Upper lobe of left lung (tissue), 6 donors: ENCODE measurements at regions not wholly inside any gene's neighbourhood (a gene's known extent, or its start where the extent isn't known, plus 50 kb on each side); places are given as distances from the start of the nearest gene placed in this dataset.

Experiments
- ATAC-seq, 2 donors: fragments of 200-7000 bp; cut with Tn5 transposase; one replicate each; pipeline ENCODE4 v1.9.1; 2022; ENCODE audit warnings: mild to moderate bottlenecking in 2 of 2, moderate library complexity in 2 of 2; ENCODE audit not compliant: low FRiP score in 2 of 2
- DNase-seq, 2 donors: peaks; one replicate each; pipeline ENCODE4 v3.0.0-alpha.2; 2019 to 2020
- H3K27ac ChIP-seq, 4 donors: fragments of 200-600 bp; sonication (generic); one replicate each; pipeline ENCODE4 v1.5.1; 2016 to 2019
- H3K27me3 ChIP-seq, 4 donors: fragments of 200-600 bp; sonication (generic); one replicate each; pipeline ENCODE4 v1.5.1; 2017 to 2019
- H3K36me3 ChIP-seq, 4 donors: fragments of 200-600 bp; sonication (generic); one replicate each; pipeline ENCODE4 v1.5.1; 2016 to 2019
- H3K4me1 ChIP-seq, 4 donors: fragments of 200-600 bp; sonication (generic); one replicate each; pipeline ENCODE4 v1.5.1; 2018 to 2019
- H3K4me3 ChIP-seq, 4 donors: fragments of 200-600 bp; sonication (generic); one replicate each; pipeline ENCODE4 v1.5.1; 2017 to 2019; ENCODE audit warnings: mild to moderate bottlenecking in 2 of 4, moderate library complexity in 1 of 4
- H3K9me3 ChIP-seq, 4 donors: fragments of 200-600 bp; sonication (generic); one replicate each; pipeline ENCODE4 v1.5.1; 2018 to 2019
- EP300 ChIP-seq, 4 donors: sonication (generic); formaldehyde crosslinking; IDR thresholded peaks; one replicate each; pipeline ENCODE4 v1.5.1; 2017; ENCODE audit warnings: antibody characterized with exemption in 4 of 4, control low read depth in 2 of 4
- POLR2A ChIP-seq, 4 donors: fragments of 450-650 bp; IDR thresholded peaks; one replicate each; pipeline ENCODE4 v1.5.1; 2016 to 2017; ENCODE audit warnings: antibody characterized with exemption in 4 of 4, mild to moderate bottlenecking in 2 of 4
- POLR2AphosphoS5 ChIP-seq, 2 donors: sonication (generic); formaldehyde crosslinking; IDR thresholded peaks; one replicate each; pipeline ENCODE4 v1.5.1; 2017; ENCODE audit warnings: antibody characterized with exemption in 2 of 2
- WGBS, 2 donors: methylation state at CpG; one replicate each; pipeline ENCODE4 v1.1.5; 2017 to 2018; 5-methylcytosine and 5-hydroxymethylcytosine counted together
- TF ChIP-seq, protein P1 (sequence below), 6 experiments: fragments of 450-650 bp in 4 of 6; fragments of 200-600 bp in 2 of 6; sonication (generic) in 2 of 6; IDR thresholded peaks; one replicate each; pipeline ENCODE4 v1.5.1; 2016 to 2019; ENCODE audit warnings: antibody characterized with exemption in 6 of 6
- donor health status: DM: no; HTN: no; CAD: no; lungs with moderate emphysema.
- donor health status: DM: no; HTN: yes; CAD: no; lungs with severe emphysema.

DNA sequence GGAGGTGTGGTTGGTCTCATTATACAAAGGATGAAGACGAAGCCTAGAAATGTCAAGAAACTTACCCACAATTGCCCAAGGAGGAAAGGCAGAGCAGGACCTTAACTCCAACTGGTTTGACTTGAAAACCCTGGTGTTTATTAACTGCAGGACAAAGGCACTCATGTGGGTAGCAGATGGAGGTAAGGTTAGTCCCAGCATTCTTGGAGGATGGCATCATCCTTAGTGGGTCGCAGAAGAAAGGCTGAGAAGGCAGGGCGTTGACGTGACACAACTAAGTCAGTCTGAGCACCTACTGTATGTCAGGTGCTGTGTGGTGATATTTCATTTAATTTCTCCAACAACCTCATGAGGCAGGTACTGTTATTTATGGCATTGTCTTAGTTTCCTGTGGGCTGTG, 101.3 kb downstream of the HAPSTR1 start:
- TF ChIP-seq POLR2AphosphoS5 (IDR thresholded peaks at IDR 0.05) = no peak
- TF ChIP-seq, protein P1, sequence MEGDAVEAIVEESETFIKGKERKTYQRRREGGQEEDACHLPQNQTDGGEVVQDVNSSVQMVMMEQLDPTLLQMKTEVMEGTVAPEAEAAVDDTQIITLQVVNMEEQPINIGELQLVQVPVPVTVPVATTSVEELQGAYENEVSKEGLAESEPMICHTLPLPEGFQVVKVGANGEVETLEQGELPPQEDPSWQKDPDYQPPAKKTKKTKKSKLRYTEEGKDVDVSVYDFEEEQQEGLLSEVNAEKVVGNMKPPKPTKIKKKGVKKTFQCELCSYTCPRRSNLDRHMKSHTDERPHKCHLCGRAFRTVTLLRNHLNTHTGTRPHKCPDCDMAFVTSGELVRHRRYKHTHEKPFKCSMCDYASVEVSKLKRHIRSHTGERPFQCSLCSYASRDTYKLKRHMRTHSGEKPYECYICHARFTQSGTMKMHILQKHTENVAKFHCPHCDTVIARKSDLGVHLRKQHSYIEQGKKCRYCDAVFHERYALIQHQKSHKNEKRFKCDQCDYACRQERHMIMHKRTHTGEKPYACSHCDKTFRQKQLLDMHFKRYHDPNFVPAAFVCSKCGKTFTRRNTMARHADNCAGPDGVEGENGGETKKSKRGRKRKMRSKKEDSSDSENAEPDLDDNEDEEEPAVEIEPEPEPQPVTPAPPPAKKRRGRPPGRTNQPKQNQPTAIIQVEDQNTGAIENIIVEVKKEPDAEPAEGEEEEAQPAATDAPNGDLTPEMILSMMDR (IDR thresholded peaks at IDR 0.05) = no peak
- TF ChIP-seq EP300 (IDR thresholded peaks at IDR 0.05) = no peak
- TF ChIP-seq POLR2A (IDR thresholded peaks at IDR 0.05) = no peak
- ATAC-seq = no peak
- H3K27ac ChIP-seq = no peak overlapping the region
- no peaks in the 10 kb centered on the region for H3K36me3 ChIP-seq
- no peaks in the 10 kb centered on the region for H3K4me1 ChIP-seq
- 77 to 83% methylated on average over 4 of the region's 4 CpGs for WGBS, 2 donors
- no peak overlapping the region for H3K4me3 ChIP-seq
- H3K9me3 ChIP-seq = no peaks in the 10 kb centered on the region
- no peak for DNase-seq
- H3K27me3 ChIP-seq = no peaks in the 10 kb centered on the region

DNA sequence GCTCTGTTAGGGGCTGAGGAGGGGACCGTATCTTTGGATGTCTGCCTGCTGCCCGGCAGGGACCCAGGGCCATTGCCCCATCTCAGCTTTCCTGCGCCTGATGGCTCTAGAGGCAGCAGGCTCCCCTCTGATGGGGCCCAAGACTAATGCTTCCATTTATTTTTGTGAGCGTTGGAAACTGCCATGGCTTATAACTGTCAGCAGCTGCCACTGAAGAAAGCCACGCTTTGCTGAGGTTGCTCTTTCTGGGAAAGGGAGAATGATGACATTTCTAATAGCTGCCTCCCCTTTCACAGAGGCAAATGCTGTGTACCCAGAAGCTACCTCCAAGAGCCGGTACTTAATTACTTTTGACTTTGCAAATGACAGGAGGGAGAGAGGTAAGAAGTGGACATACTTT, 103.8 kb downstream of the HAPSTR1 start:
- TF ChIP-seq, protein P1 (IDR thresholded peaks at IDR 0.05) = no peak
- TF ChIP-seq POLR2AphosphoS5 (IDR thresholded peaks at IDR 0.05) (no peak), EP300 (IDR thresholded peaks at IDR 0.05) (no peak), POLR2A (IDR thresholded peaks at IDR 0.05) (no peak)
- DNase-seq (no peak), ATAC-seq (no peak)
- Histone ChIP-seq H3K4me1 (no peaks in the 10 kb centered on the region), H3K27ac (no peak overlapping the region), H3K9me3 (no peaks in the 10 kb centered on the region), H3K27me3 (no peaks in the 10 kb centered on the region), H3K4me3 (no peak overlapping the region), H3K36me3 (no peaks in the 10 kb centered on the region)
- WGBS, 2 donors = 52 to 55% methylated on average over 5 to 6 of the region's 6 CpGs

DNA sequence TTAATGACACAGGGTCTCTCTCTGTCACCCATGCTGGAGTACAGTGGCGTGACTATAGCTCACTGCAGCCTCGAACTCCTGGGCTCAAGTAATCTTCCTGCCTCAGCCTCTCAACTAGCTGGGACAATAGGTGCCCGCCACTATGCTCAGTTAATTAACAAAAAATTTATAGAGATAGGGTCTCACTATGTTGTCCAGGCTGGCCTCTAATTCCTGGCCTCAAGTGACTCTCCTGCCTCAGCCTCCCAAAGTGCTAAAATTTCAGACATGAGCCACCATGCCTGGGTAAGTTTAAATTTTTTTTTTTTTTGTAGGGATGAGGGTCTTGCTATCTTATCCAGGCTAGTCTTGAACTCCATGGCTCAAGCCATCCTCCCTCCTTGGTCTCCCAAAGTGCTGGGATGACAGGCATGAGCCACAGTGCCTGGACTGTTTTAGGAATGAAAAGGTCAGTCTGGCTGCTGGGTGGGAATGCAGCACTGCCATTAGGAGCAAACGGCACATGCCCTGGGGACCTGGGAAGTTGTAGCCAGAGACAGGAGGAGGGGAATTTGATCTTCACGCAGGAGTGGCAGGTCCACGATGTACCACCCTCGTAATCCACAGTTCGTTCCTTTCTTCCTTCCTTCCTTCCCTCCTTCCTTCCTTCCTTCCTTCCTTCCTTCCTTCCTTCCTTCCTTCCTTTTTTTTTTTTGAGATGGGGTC, 106.7 kb downstream of the HAPSTR1 start:
- WGBS, 2 donors = 60 to 73% methylated on average over 8 of the region's 8 CpGs

DNA sequence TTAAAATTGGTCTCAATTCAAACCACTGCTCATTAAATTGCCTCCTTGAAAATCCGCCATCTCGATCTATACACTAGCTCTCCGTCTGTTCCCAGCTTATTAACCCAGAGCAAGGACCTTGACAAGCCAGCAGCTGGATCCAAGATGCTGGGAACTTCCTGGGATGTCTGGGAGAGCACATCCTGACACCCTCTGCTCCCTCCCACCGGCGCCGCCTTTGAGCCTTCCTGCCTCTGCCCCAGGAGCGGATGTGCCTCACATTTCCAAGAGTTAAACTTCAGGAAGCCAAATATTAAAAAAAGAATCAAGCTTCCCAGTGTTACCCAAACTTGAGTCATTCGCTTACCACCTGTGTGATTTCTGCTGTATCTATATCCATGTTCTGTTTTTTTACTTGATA, 107.9 kb downstream of the HAPSTR1 start:
- Histone ChIP-seq H3K4me1 (no peaks in the 10 kb centered on the region), H3K4me3 (no peak overlapping the region), H3K27me3 (no peaks in the 10 kb centered on the region), H3K36me3 (no peaks in the 10 kb centered on the region), H3K27ac (no peak overlapping the region), H3K9me3 (no peaks in the 10 kb centered on the region)
- DNase-seq = no peak
- 41 to 59% methylated on average over 8 of the region's 8 CpGs for WGBS, 2 donors
- no peak for TF ChIP-seq POLR2A (IDR thresholded peaks at IDR 0.05)
- TF ChIP-seq, protein P1 (IDR thresholded peaks at IDR 0.05) = no peak
- TF ChIP-seq POLR2AphosphoS5 (IDR thresholded peaks at IDR 0.05) = no peak
- no peak for TF ChIP-seq EP300 (IDR thresholded peaks at IDR 0.05)
- no peak for ATAC-seq

More for the DNA sequence above, 106.7 kb downstream of the HAPSTR1 start:
- TF ChIP-seq POLR2AphosphoS5 (IDR thresholded peaks at IDR 0.05) = no peak
- no peak for TF ChIP-seq POLR2A (IDR thresholded peaks at IDR 0.05)
- TF ChIP-seq, protein P1 (IDR thresholded peaks at IDR 0.05) = no peak
- TF ChIP-seq EP300 (IDR thresholded peaks at IDR 0.05) = no peak
- Histone ChIP-seq H3K27ac (no peak overlapping the region), H3K4me3 (no peak overlapping the region), H3K9me3 (no peaks in the 10 kb centered on the region), H3K4me1 (no peaks in the 10 kb centered on the region), H3K27me3 (no peaks in the 10 kb centered on the region), H3K36me3 (no peaks in the 10 kb centered on the region)
- DNase-seq (no peak), ATAC-seq (no peak)

DNA sequence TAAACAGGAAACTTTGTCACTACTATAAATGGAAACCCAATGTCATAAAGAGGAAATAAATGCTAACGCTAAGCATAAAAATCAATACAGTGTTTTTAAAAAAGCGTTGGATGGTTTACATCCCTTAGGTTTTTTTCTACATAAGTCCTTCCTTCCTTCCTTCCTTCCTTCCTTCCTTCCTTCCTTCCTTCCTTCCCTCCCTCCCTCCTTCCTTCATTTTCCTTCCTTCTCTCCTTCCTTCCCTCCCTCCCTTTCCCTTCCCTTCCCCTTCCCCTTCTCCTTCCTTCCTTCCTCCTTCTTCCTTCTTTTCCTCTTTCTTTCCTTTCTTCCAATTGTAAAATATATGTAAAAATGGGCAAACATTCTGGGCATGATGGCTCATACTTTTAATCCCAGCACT, 108.3 kb downstream of the HAPSTR1 start:
- no peaks in the 10 kb centered on the region for H3K27me3 ChIP-seq
- no peak overlapping the region for H3K27ac ChIP-seq
- H3K9me3 ChIP-seq = no peaks in the 10 kb centered on the region
- no peaks in the 10 kb centered on the region for H3K36me3 ChIP-seq
- TF ChIP-seq POLR2A (IDR thresholded peaks at IDR 0.05) = no peak
- TF ChIP-seq, protein P1 (IDR thresholded peaks at IDR 0.05) = no peak
- no peak for TF ChIP-seq POLR2AphosphoS5 (IDR thresholded peaks at IDR 0.05)
- no peak for TF ChIP-seq EP300 (IDR thresholded peaks at IDR 0.05)
- WGBS, 2 donors = 67 to 69% methylated on average over 2 of the region's 2 CpGs
- DNase-seq (no peak), ATAC-seq (no peak)
- no peaks in the 10 kb centered on the region for H3K4me1 ChIP-seq
- no peak overlapping the region for H3K4me3 ChIP-seq
